Left renal pelvis (tissue), 4 donors: ENCODE measurements at regions not wholly inside any gene's neighbourhood (a gene's known extent, or its start where the extent isn't known, plus 50 kb on each side); places are given as distances from the start of the nearest gene placed in this dataset.

Experiments used
- DNase-seq, 4 donors: peaks; one replicate each; pipeline ENCODE4 v3.0.0-alpha.2; 2013; ENCODE audit warnings: low read depth in 4 of 4, low spot score in 3 of 4

GRCh38 chr5:88666761-88667495 lies 216.1 kb downstream of the MEF2C start:
- DNase-seq = no peak

DNA sequence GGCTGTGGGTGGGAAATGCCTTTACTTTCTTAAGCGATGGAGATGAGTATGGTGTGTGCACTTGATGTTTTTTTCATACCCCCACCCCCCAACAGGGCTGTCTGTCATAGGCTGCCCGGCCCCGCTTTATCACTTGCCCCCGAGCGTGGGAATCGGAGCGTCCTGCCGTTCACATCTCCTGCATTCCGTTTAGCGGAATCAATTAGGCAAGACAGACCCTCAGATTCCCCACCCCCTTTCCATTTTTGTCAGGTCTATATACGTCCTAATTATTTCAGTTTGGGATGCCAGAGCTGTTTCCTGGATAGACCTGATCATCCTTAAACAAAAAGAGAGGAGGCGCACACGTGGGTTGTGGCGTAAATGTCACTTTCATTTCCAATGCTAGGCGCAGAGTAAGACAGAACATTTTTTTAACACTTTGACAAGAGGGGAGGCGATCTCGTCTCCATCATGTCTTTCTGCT lies 217.2 kb downstream of the MEF2C start:
- no peak for DNase-seq

- DNase-seq = no peak
Observed at GRCh38 chr5:88664645-88665044, 218.3 kb downstream of the MEF2C start.

DNA sequence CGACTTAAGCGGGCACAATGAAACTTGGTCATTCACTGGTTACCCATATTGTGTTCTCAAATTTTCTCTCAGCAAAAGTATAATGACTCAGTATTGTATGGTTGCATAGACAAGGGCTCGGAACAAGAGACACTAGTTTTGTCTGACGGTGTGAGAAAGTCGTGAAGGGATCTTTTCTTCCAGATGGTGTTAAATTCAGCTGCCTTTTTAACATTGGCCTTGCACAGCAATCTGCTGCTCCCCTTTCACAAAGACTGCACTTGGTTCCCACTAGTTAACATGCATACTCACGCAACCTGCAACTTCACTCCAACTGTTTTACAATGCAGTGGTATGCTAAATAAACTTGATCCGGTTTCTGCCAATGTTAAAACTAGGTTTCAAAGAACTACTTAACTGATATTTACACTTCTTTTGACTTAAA lies 219.2 kb downstream of the MEF2C start:
- no peak for DNase-seq

DNA sequence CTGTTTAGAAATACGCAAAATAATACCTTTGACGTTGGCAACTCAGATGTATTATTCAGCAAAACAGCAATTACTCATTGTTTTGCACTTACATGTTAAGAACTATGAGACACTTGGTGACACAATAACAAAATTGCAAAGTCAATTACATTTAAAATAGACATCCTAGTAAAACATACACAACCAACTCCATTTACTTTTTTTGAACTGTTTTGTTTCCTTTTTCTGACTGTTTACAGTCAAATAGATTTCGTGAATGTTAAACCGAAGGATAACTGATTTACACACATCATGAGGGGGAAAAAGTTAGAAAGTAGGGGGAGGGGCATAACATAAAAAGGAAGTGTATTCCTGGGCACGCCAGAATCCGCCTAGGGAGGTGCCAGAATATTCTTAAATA lies 220.1 kb downstream of the MEF2C start:
- no peak for DNase-seq

DNA sequence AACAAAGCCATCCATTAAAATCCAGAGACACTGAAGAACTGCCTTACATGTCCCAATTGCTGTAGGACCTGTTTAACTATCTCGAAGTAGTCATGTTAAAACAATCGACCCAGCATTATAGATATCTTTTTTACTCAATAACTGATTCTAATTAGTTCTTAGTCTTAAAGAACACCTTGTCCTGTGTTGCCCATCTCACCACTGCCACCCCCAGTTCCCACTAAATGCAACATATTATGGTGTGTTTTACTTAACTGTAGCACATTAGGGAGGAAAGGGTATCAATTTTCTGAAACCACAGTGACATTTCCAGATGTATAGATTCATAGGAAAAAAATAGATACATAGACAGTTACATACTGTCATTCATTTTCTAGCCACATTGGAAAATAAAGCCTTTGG lies 221.2 kb downstream of the MEF2C start:
- no peak for DNase-seq

DNA sequence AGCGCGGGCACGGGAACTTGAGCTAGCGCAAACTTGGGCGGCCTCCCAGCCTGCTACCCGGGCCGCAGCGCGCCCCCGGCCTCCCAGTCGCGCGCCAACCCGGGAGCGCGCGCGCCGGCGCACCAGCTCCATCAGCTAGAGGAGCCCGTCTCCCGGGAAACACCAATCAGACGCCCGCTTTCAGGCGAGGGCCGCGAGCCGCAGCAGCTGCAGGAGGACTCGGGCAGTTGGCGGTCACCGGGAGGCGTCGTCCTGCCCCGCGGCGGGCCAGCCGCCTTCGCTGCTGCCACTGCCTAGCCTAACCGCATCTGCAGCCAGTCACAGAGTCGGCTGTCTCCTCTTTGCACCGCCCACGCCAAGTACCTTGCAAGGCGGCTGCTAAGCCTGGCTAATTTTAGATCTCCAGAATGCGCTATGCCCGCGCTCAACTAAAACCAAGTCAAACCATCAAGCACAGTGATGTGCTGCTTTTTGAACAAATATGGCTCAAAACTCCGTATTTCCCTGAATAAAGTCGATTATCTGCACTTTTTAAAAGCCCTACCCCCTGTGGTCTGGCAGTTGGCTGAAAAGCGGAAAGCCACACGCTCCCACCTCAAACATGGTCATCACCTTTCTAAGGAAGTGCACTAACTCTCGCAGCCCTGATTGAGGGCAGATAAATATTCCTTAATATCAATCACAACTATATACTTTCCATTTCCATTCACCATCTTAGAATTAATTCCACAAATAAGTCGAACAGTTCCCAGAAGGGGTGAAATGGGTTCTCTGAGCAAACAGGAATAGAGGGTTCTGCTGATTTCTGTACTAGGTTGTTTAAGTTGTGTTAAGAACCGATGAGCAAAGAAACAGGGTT lies 221.8 kb downstream of the MEF2C start:
- peak in 3 of 4 donors; percentile 68 to 77 (median 76) for DNase-seq

DNA sequence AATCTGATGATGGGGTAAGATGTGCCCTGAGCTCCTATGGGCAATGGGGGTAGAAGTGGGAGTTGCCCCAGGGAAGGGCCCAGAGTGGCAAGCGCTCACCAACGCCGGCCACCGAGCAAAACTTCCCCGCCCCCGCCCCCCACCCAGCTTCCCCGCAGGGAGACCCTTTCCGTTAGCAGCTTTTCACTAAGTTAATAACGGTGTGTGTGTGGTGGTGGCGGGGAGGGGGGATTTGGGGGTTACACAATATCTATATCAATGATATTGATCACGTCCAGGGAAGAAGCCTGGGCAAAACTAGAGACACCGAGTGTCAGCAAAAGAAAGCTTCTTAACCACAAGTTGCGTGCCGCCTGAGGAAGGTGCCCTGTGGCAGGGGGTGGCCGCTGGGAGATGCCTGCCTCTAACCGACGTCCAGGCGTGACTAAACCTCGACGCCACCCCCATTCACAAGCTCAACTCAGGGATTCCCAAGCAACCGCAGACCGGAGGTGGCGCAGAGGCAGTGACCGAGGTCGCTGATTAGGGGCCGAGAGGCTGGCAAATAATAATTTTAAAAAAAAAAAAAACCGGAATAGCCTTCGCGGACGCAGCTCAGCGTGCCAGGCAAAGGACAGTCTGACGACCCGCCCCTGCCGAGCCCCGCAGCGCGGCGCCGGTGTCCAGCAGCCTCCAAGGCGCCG lies 222.6 kb downstream of the MEF2C start:
- DNase-seq = no peak

- DNase-seq = no peak
Observed at GRCh38 chr5:88659529-88660263, 223.3 kb downstream of the MEF2C start.

- DNase-seq = no peak
Observed at GRCh38 chr5:88658886-88659285, 224.1 kb downstream of the MEF2C start.

GRCh38 chr5:88657906-88658775 lies 224.8 kb downstream of the MEF2C start:
- no peak for DNase-seq

DNA sequence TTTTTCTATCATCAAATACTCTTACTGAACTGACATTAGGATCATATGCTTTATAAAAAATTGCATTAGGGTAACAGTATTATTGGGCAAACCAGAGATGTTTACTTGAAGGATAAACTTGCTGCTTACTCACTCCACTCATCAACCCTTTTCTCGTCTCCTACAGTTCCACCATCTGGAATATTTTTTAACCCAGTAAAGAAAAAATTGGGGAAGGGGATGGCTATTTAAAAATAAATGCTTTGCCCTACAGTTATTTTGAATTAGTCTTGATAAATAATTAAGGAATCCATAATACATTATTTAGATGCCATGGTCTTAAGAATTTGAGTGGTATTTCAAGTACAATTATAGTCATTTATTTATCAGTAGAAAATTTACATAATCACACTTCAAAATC lies 225.8 kb downstream of the MEF2C start:
- DNase-seq = no peak

GRCh38 chr5:88656221-88656950 lies 226.6 kb downstream of the MEF2C start:
- no peak for DNase-seq

- DNase-seq = no peak
Observed at GRCh38 chr5:88653471-88653870, 229.5 kb downstream of the MEF2C start.

- no peak for DNase-seq
Observed at GRCh38 chr5:88647901-88648300, 235.1 kb downstream of the MEF2C start.

DNA sequence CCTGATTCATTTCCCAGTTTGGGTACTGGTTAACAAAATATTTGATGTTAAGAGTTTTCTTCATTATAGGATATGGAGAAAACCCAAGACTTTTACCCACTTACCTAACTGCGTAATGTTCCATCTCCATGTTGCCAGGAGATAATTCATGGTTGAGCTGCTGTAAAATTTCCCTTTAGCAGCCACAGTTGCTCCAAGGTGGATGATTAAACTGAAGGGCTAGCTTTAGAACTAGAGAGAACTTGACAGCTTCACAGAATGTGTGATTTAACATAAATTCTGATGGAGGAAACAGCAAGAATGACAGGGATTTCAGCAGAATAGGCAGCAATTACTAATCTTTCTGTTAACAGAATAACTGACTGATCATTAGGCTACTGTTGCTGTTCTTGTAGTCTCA lies 236.1 kb downstream of the MEF2C start:
- DNase-seq = no peak

- DNase-seq = no peak
Observed at GRCh38 chr5:88644676-88645075, 238.3 kb downstream of the MEF2C start.

DNA sequence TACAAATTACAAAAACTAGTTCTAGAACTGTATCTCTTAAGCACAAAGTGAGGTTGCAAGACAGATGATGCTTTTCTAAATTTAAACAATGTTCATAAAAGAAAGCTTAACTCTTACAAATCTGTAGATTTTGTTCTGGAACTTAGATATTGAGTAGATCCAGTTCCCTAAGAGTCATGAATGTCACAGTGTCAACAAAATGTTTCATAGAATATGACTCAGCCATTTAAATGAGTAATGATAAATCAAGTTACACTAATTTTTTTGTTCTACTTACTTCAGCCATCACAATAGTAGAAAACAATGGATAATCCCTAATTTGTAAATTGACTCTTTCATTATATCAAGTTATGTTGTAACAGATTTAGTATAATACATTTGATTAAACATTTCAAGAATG lies 239.7 kb downstream of the MEF2C start:
- no peak for DNase-seq

- DNase-seq = no peak
Observed at GRCh38 chr5:88634014-88634413, 249.0 kb downstream of the MEF2C start.
